ENCODE measurements at regions not wholly inside any gene's neighbourhood (a gene's known extent, or its start where the extent isn't known, plus 50 kb on each side); places are given as distances from the start of the nearest gene placed in this dataset.

- Histone ChIP-seq H3K27ac (ENCODE audit: low read length) (no peak overlapping the region), H3F3A (ENCODE audit: insufficient read depth, low read length) (no peaks in the 10 kb centered on the region), H4K20me1 (ENCODE audit: insufficient read depth, low read length) (no peaks in the 10 kb centered on the region), H3K79me2 (ENCODE audit: low read length) (no peaks in the 10 kb centered on the region), H3K4me1 (ENCODE audit: low read length) (no peaks in the 10 kb centered on the region), H3K9me3 (replicated peaks; ENCODE audit: insufficient read depth, low read length) (no peaks in the 10 kb centered on the region), H3K4me3 (ENCODE audit: low read length) (no peak overlapping the region), H3K9ac (ENCODE audit: low read length) (no peak overlapping the region), H3K36me3 (replicated peaks; ENCODE audit: insufficient read depth, low read length) (no peaks in the 10 kb centered on the region), H3K27me3 (replicated peaks; ENCODE audit: insufficient read depth, low read length) (no peaks in the 10 kb centered on the region), H3K9me2 (replicated peaks; ENCODE audit: insufficient read depth, low read length) (no peaks in the 10 kb centered on the region), H3K4me2 (ENCODE audit: low read depth, low read length) (no peak overlapping the region), H2AFZ (ENCODE audit: low read length) (no peak overlapping the region)
- no peak for TF ChIP-seq EZH2 (optimal IDR thresholded peaks at IDR 0.05; ENCODE audit: low read depth, low read length)
- TF ChIP-seq CTCF (IDR thresholded peaks at IDR 0.05; ENCODE audit: low read length), result peak; percentile 72
- DNase-seq, result peak; percentile 19
Measured at GRCh38 chr5:61768692-61769281, 436.7 kb downstream of the ZSWIM6 start.

- H3K79me2 ChIP-seq (ENCODE audit: low read length), result no peaks in the 10 kb centered on the region
- H3K4me2 ChIP-seq (ENCODE audit: low read depth, low read length), result no peak overlapping the region
- no peaks in the 10 kb centered on the region for H3K9me3 ChIP-seq (replicated peaks; ENCODE audit: insufficient read depth, low read length)
- no peak overlapping the region for H3K4me3 ChIP-seq (ENCODE audit: low read length)
- H3K9ac ChIP-seq (ENCODE audit: low read length), result no peak overlapping the region
- DNase-seq, result no peak
- H3K27ac ChIP-seq (ENCODE audit: low read length), result no peak overlapping the region
- no peaks in the 10 kb centered on the region for H3F3A ChIP-seq (ENCODE audit: insufficient read depth, low read length)
- H3K27me3 ChIP-seq (replicated peaks; ENCODE audit: insufficient read depth, low read length), result no peaks in the 10 kb centered on the region
- no peaks in the 10 kb centered on the region for H3K9me2 ChIP-seq (replicated peaks; ENCODE audit: insufficient read depth, low read length)
- no peaks in the 10 kb centered on the region for H3K36me3 ChIP-seq (replicated peaks; ENCODE audit: insufficient read depth, low read length)
- no peaks in the 10 kb centered on the region for H4K20me1 ChIP-seq (ENCODE audit: insufficient read depth, low read length)
- H2AFZ ChIP-seq (ENCODE audit: low read length), result no peak overlapping the region
- TF ChIP-seq EZH2phosphoT487 (IDR thresholded peaks at IDR 0.05; ENCODE audit: low read length) (no peak), EZH2 (optimal IDR thresholded peaks at IDR 0.05; ENCODE audit: low read depth, low read length) (no peak)
- no peaks in the 10 kb centered on the region for H3K4me1 ChIP-seq (ENCODE audit: low read length)
Measured at GRCh38 chr5:61771062-61771461, 439.0 kb downstream of the ZSWIM6 start.

- Histone ChIP-seq H3K79me2 (ENCODE audit: low read length) (no peaks in the 10 kb centered on the region), H3K4me1 (ENCODE audit: low read length) (no peaks in the 10 kb centered on the region), H3K9me2 (replicated peaks; ENCODE audit: insufficient read depth, low read length) (no peaks in the 10 kb centered on the region), H3K36me3 (replicated peaks; ENCODE audit: insufficient read depth, low read length) (no peaks in the 10 kb centered on the region), H2AFZ (ENCODE audit: low read length) (no peak overlapping the region), H4K20me1 (ENCODE audit: insufficient read depth, low read length) (no peaks in the 10 kb centered on the region), H3K9ac (ENCODE audit: low read length) (no peak overlapping the region), H3K9me3 (replicated peaks; ENCODE audit: insufficient read depth, low read length) (no peaks in the 10 kb centered on the region), H3K4me3 (ENCODE audit: low read length) (no peak overlapping the region), H3K4me2 (ENCODE audit: low read depth, low read length) (no peak overlapping the region), H3K27ac (ENCODE audit: low read length) (no peak overlapping the region), H3F3A (ENCODE audit: insufficient read depth, low read length) (no peaks in the 10 kb centered on the region), H3K27me3 (replicated peaks; ENCODE audit: insufficient read depth, low read length) (no peaks in the 10 kb centered on the region)
- TF ChIP-seq CTCF (IDR thresholded peaks at IDR 0.05; ENCODE audit: low read length) (no peak), EZH2phosphoT487 (IDR thresholded peaks at IDR 0.05; ENCODE audit: low read length) (no peak), EZH2 (optimal IDR thresholded peaks at IDR 0.05; ENCODE audit: low read depth, low read length) (no peak)
- DNase-seq, result no peak
Measured at GRCh38 chr5:61771808-61772207, 439.8 kb downstream of the ZSWIM6 start.

GRCh38 chr5:61775901-61776300, 443.8 kb downstream of the ZSWIM6 start:
- no peak for DNase-seq
- H3K36me3 ChIP-seq (replicated peaks; ENCODE audit: insufficient read depth, low read length), result no peaks in the 10 kb centered on the region
- no peak overlapping the region for H3K9ac ChIP-seq (ENCODE audit: low read length)
- no peaks in the 10 kb centered on the region for H3K79me2 ChIP-seq (ENCODE audit: low read length)
- no peaks in the 10 kb centered on the region for H4K20me1 ChIP-seq (ENCODE audit: insufficient read depth, low read length)
- no peak overlapping the region for H3K4me3 ChIP-seq (ENCODE audit: low read length)
- H3K9me2 ChIP-seq (replicated peaks; ENCODE audit: insufficient read depth, low read length), result no peaks in the 10 kb centered on the region
- no peaks in the 10 kb centered on the region for H3K9me3 ChIP-seq (replicated peaks; ENCODE audit: insufficient read depth, low read length)
- H3K4me1 ChIP-seq (ENCODE audit: low read length), result no peaks in the 10 kb centered on the region
- TF ChIP-seq CTCF (IDR thresholded peaks at IDR 0.05; ENCODE audit: low read length) (no peak), EZH2 (optimal IDR thresholded peaks at IDR 0.05; ENCODE audit: low read depth, low read length) (no peak), EZH2phosphoT487 (IDR thresholded peaks at IDR 0.05; ENCODE audit: low read length) (no peak)
- no peak overlapping the region for H3K4me2 ChIP-seq (ENCODE audit: low read depth, low read length)
- no peaks in the 10 kb centered on the region for H3K27me3 ChIP-seq (replicated peaks; ENCODE audit: insufficient read depth, low read length)
- H3K27ac ChIP-seq (ENCODE audit: low read length), result no peak overlapping the region
- no peaks in the 10 kb centered on the region for H3F3A ChIP-seq (ENCODE audit: insufficient read depth, low read length)
- no peak overlapping the region for H2AFZ ChIP-seq (ENCODE audit: low read length)
